ENCODE measurements at regions not wholly inside any gene's neighbourhood (a gene's known extent, or its start where the extent isn't known, plus 50 kb on each side); places are given as distances from the start of the nearest gene placed in this dataset.
"Not testable (repeated sequence)": the region's sequence is repeated elsewhere in the genome, so short reads cannot be mapped to it uniquely, and the experiment has no call there.

DNA sequence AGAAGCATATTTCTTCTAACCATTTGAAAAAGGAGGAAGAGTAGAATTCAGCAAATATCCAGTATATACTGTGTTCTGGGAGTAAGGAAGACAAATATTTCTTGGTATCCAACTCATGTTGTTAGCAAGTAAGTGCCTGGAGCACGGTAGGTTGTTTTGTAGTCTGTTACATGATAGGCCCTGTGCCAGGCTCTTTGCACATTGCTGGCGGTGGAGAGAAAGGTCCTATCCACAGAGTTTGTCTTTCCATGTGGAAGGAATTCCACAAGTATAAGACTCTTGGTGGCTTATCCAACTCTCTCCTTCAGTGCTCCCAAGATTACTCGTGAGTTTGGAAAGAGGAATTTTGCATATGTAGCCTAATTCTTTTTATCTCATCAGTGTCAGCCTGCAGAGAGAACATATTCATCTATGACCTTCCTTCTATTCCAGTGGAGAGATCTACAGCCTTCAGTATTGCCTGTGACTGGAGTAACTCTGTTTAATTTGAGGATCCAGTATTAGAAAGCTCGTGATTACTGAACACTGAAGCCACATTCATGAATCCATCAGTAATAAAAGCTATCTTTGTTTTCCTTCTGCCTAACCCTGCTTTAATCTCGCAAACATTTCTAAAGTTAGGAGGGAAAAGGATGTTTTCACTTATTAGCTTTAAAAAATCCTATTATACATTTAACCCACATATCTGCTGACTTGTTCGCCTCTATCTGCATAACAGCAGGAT, 183.9 kb upstream of the CSNK1A1L start:
- intact Hi-C loops (cut with DNase I) = no loop called here
- Histone ChIP-seq H3K4me1 (no peaks in the 10 kb centered on the region), H3K27ac (no peak overlapping the region), H3K4me3 (no peak overlapping the region), H3K9me3 (no peaks in the 10 kb centered on the region), H3K36me3 (no peaks in the 10 kb centered on the region), H3K27me3 (no peaks in the 10 kb centered on the region)
- WGBS (ENCODE audit: insufficient coverage, low coverage, low lambda C conversion rate, missing lambda C conversion rate) = 40% methylated on average over 6 of the region's 6 CpGs
- no peak for DNase-seq
- TF ChIP-seq, protein P1, sequence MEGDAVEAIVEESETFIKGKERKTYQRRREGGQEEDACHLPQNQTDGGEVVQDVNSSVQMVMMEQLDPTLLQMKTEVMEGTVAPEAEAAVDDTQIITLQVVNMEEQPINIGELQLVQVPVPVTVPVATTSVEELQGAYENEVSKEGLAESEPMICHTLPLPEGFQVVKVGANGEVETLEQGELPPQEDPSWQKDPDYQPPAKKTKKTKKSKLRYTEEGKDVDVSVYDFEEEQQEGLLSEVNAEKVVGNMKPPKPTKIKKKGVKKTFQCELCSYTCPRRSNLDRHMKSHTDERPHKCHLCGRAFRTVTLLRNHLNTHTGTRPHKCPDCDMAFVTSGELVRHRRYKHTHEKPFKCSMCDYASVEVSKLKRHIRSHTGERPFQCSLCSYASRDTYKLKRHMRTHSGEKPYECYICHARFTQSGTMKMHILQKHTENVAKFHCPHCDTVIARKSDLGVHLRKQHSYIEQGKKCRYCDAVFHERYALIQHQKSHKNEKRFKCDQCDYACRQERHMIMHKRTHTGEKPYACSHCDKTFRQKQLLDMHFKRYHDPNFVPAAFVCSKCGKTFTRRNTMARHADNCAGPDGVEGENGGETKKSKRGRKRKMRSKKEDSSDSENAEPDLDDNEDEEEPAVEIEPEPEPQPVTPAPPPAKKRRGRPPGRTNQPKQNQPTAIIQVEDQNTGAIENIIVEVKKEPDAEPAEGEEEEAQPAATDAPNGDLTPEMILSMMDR (IDR thresholded peaks at IDR 0.05) = no peak
- no peak for TF ChIP-seq POLR2A (IDR thresholded peaks at IDR 0.05)
- no peak for ATAC-seq

GRCh38 chr13:37288057-37288720, 182.7 kb upstream of the CSNK1A1L start:
- no peaks in the 10 kb centered on the region for H3K36me3 ChIP-seq
- TF ChIP-seq POLR2A (IDR thresholded peaks at IDR 0.05) = no peak
- TF ChIP-seq, protein P1 (IDR thresholded peaks at IDR 0.05) = no peak
- H3K27ac ChIP-seq = no peak overlapping the region
- DNase-seq (no peak), ATAC-seq (peak in 2 of 4 donors; percentile 45 to 72)
- no peaks in the 10 kb centered on the region for H3K9me3 ChIP-seq
- 38% methylated on average over 6 of the region's 6 CpGs for WGBS (ENCODE audit: insufficient coverage, low coverage, low lambda C conversion rate, missing lambda C conversion rate)
- no peaks in the 10 kb centered on the region for H3K27me3 ChIP-seq
- no peaks in the 10 kb centered on the region for H3K4me1 ChIP-seq
- no peak overlapping the region for H3K4me3 ChIP-seq
- intact Hi-C loops (cut with DNase I) = no loop called here

DNA sequence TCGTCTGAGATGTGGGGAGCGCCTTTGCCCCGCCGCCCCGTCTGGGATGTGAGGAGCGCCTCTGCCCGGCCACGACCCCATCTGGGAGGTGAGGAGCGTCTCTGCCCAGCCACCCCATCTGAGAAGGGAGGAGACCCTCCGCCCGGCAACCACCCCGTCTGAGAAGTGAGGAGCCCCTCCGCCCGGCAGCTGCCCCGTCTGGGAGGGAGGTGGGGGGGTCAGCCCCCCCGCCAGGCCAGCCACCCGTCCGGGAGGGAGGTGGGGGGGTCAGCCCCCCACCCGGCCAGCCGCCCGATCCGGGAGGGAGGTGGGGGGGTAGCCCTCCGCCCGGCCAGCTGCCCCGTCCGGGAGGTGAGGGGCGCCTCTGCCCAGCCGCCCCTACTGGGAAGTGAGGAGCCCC, 174.8 kb upstream of the CSNK1A1L start:
- H3K4me1 ChIP-seq; ATAC-seq; intact Hi-C loops (cut with DNase I); H3K4me3 ChIP-seq; H3K27ac ChIP-seq; H3K27me3 ChIP-seq; H3K9me3 ChIP-seq; H3K36me3 ChIP-seq; DNase-seq: not testable (repeated sequence)
- WGBS (ENCODE audit: insufficient coverage, low coverage, low lambda C conversion rate, missing lambda C conversion rate) = no CpG with 5 or more reads among the region's 28 CpGs

- Histone ChIP-seq H3K36me3 (no peaks in the 10 kb centered on the region), H3K27me3 (no peaks in the 10 kb centered on the region), H3K4me1 (no peaks in the 10 kb centered on the region), H3K4me3 (no peak overlapping the region), H3K9me3 (no peaks in the 10 kb centered on the region), H3K27ac (no peak overlapping the region)
- 39% methylated on average over 3 of the region's 3 CpGs for WGBS (ENCODE audit: insufficient coverage, low coverage, low lambda C conversion rate, missing lambda C conversion rate)
- intact Hi-C loops (cut with DNase I) = no loop called here
- DNase-seq (no peak), ATAC-seq (peak in 1 of 4 donors; percentile 55)
- TF ChIP-seq POLR2A (IDR thresholded peaks at IDR 0.05) = no peak
- TF ChIP-seq, protein P1 (IDR thresholded peaks at IDR 0.05) = no peak
Observed at GRCh38 chr13:37277435-37278144, 172.1 kb upstream of the CSNK1A1L start.

- 100% methylated on average over 1 of the region's 1 CpG for WGBS (ENCODE audit: insufficient coverage, low coverage, low lambda C conversion rate, missing lambda C conversion rate)
- Histone ChIP-seq H3K9me3 (no peaks in the 10 kb centered on the region), H3K4me1 (no peaks in the 10 kb centered on the region), H3K27me3 (no peaks in the 10 kb centered on the region), H3K36me3 (no peaks in the 10 kb centered on the region), H3K4me3 (no peak overlapping the region), H3K27ac (no peak overlapping the region)
- DNase-seq = no peak
- intact Hi-C loops (cut with DNase I) = no loop called here
- ATAC-seq = peak in 1 of 4 donors; percentile 11
- TF ChIP-seq POLR2A (IDR thresholded peaks at IDR 0.05) = no peak
- TF ChIP-seq, protein P1 (IDR thresholded peaks at IDR 0.05) = no peak
Observed at GRCh38 chr13:37277007-37277406, 171.5 kb upstream of the CSNK1A1L start.

Data from right lobe of liver (tissue), 6 donors.